ENCODE measurements at regions not wholly inside any gene's neighbourhood (a gene's known extent, or its start where the extent isn't known, plus 50 kb on each side); places are given as distances from the start of the nearest gene placed in this dataset.
A peak's percentile ranks its signal among the peaks of the same experiment; 100 is the strongest.

DNA sequence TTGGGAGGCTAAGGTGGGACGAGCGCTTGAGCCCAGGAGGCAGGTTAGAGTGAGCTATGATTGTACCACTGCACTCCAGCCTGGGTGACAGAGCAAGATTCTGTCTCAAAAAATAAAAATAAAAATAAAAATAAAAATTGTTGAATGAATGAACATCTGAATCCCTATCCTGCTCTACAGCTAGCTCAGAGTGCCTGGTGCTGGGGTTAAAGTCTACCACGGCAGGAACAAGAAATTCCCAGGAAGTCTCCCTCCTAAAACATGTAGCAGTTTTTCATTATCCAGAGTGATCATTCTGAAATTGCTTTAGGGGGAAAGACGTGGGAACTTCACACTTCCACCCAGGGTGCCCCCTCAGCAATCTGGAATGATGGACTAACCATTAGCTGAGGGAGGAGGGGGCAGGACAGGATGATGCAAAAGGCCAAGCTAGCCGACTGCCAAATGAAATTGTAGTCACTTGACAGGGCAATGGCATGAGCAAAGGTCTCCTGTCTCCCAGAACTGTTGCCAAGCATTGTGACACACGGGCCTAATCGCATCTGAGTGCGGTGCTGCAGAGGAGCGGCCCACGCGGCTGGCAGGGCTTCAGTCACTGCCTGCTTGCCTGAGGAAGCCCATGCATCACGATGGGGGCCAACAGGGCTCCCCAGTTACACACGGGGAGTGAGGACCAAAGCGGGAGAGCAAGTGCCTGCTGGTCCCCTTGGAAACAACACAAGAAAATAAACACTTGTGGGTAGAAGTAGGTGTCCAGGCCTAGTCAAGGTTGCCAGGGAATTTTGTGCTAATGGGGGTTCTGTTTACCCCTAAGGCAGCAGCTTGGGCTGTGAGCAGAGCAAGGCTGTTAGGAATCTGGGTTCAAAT is 85.7 kb downstream of the NENF start:
- Mint-ChIP-seq H3K27me3 (ENCODE audit: insufficient read depth) (peaks cover 66% of the 10 kb centered on the region), H3K4me1 (ENCODE audit: low read depth) (peaks cover 7% of the 10 kb centered on the region), H3K36me3 (ENCODE audit: low read depth) (no peaks in the 10 kb centered on the region), H3K4me3 (no peak overlapping the region), H3K9me3 (no peaks in the 10 kb centered on the region), H3K27ac (peak overlapping the region; percentile 60)
- TF ChIP-seq, protein P1, sequence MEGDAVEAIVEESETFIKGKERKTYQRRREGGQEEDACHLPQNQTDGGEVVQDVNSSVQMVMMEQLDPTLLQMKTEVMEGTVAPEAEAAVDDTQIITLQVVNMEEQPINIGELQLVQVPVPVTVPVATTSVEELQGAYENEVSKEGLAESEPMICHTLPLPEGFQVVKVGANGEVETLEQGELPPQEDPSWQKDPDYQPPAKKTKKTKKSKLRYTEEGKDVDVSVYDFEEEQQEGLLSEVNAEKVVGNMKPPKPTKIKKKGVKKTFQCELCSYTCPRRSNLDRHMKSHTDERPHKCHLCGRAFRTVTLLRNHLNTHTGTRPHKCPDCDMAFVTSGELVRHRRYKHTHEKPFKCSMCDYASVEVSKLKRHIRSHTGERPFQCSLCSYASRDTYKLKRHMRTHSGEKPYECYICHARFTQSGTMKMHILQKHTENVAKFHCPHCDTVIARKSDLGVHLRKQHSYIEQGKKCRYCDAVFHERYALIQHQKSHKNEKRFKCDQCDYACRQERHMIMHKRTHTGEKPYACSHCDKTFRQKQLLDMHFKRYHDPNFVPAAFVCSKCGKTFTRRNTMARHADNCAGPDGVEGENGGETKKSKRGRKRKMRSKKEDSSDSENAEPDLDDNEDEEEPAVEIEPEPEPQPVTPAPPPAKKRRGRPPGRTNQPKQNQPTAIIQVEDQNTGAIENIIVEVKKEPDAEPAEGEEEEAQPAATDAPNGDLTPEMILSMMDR (IDR thresholded peaks at IDR 0.05) = no peak
- peak; percentile 70 for DNase-seq

DNA sequence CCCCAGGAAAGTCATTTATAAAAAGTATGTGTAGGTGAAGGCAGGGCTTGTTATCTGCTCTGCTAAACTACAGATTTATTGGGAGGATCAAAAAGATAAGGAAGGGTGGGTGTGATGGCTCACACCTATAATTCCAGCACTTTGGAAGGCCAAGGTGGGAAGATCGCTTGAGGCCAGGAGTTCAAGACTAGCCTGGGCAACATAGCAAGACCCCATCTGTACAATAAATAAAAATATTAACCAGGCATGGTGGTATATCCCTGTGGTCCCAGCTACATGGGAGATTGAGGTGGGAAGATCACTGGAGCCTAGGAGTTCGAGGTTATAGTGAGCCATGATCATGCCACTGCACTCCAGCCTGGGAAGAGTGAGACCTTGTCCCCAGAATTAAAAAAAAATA is 86.4 kb downstream of the NENF start:
- Mint-ChIP-seq H3K9me3 (no peaks in the 10 kb centered on the region), H3K27me3 (ENCODE audit: insufficient read depth) (peaks cover 62% of the 10 kb centered on the region), H3K36me3 (ENCODE audit: low read depth) (no peaks in the 10 kb centered on the region), H3K4me3 (no peak overlapping the region), H3K27ac (peak overlapping the region; percentile 60; the same call in 1 of the 2 replicates), H3K4me1 (ENCODE audit: low read depth) (peaks cover 7% of the 10 kb centered on the region)
- TF ChIP-seq, protein P1 (IDR thresholded peaks at IDR 0.05) = no peak
- DNase-seq = no peak

DNA sequence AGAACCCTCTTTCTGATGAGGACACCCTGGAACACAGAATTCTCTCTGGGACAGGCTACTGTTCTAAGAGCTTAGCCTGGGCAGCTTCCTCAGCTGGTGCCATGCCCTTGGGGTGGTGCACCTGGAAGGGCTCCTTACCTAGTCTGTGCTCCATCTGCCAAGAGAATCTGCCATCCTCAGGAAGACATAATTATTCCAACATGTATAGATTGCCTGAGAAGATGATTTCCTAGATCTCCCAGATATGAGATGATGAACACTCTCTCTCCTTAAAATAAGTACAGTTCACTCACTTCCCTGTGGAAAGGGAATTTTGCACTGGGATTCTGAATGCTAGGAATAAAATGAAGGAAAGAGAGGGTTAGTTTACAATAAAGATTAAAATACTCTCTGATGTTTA is 87.6 kb downstream of the NENF start:
- no peak for DNase-seq
- Mint-ChIP-seq H3K27ac (no peak overlapping the region), H3K4me1 (ENCODE audit: low read depth) (peaks cover 7% of the 10 kb centered on the region), H3K36me3 (ENCODE audit: low read depth) (no peaks in the 10 kb centered on the region), H3K9me3 (no peaks in the 10 kb centered on the region), H3K27me3 (ENCODE audit: insufficient read depth) (peaks cover 57% of the 10 kb centered on the region), H3K4me3 (no peak overlapping the region)
- TF ChIP-seq, protein P1 (IDR thresholded peaks at IDR 0.05) = no peak

DNA sequence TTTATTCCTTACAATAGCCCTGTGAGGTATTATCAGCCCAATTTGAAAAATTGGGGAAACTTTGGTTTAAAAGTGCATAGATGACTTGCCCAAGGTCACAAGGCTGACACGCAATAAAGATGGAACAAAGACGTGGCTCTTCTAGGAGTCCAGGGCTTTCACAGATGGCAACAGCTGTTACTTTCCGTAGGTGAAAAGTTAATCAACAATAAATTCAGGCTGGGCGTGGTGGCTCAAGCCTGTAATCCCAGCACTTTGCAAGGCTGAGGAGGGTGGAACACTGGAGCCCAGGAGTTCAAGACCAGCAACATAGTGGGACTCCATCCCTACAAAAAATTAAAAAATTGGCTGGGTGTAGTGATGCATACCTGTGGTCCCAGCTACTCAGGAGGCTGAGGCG is 87.8 kb upstream of the ATF3 start:
- no peak overlapping the region for H3K27ac Mint-ChIP-seq
- H3K9me3 Mint-ChIP-seq = no peaks in the 10 kb centered on the region
- no peaks in the 10 kb centered on the region for H3K36me3 Mint-ChIP-seq (ENCODE audit: low read depth)
- no peak for DNase-seq
- H3K4me3 Mint-ChIP-seq = no peak overlapping the region
- TF ChIP-seq, protein P1 (IDR thresholded peaks at IDR 0.05) = no peak
- peaks cover 11% of the 10 kb centered on the region for H3K4me1 Mint-ChIP-seq (ENCODE audit: low read depth)
- peaks cover 52% of the 10 kb centered on the region for H3K27me3 Mint-ChIP-seq (ENCODE audit: insufficient read depth)

DNA sequence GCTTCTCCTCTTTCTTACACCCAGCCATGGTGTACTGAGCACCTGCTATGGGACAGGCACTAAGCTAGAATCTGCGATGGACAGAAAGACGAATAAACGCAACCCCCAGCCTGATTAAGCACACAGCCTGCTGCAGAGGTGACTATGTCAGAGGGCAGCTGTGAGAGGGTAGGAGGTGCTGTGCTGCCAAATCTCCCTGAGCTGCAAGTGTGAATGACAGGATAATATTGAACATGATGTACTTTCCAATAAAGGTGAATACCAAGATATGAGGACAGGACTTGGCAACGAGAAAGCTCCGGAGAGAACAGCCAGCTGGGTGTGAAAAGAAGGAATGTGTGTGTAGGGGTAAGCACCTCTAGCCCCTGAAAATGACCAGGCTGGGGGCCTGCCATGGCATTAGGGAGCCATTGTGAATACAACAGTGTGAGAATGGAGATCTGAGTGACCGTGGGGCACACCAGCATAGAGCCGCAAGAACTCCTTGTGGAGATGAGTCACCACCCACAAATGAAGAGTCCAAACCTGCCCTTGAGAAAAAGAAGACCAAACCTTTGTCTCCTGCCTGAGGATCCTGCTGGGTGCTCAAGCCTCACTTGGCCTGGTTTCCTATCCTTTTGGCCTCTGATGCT is 83.0 kb upstream of the ATF3 start:
- Mint-ChIP-seq H3K9me3 (no peaks in the 10 kb centered on the region), H3K27ac (no peak overlapping the region), H3K27me3 (ENCODE audit: insufficient read depth) (peaks cover 42% of the 10 kb centered on the region), H3K36me3 (ENCODE audit: low read depth) (no peaks in the 10 kb centered on the region), H3K4me1 (ENCODE audit: low read depth) (peaks cover 18% of the 10 kb centered on the region), H3K4me3 (no peak overlapping the region)
- TF ChIP-seq, protein P1 (IDR thresholded peaks at IDR 0.05) = no peak
- peak; percentile 28 for DNase-seq

Measured in HFFc6 (cell line).